ENCODE measurements at regions not wholly inside any gene's neighbourhood (a gene's known extent, or its start where the extent isn't known, plus 50 kb on each side); places are given as distances from the start of the nearest gene placed in this dataset.

- no peak for TF ChIP-seq CTCF (IDR thresholded peaks at IDR 0.05; ENCODE audit: low read depth, low read length, poor library complexity, severe bottlenecking)
- TF ChIP-seq EZH2phosphoT487 (IDR thresholded peaks at IDR 0.05; ENCODE audit: borderline replicate concordance, low read length), result no peak
Observed at GRCh38 chr15:92819278-92820235, 80.6 kb upstream of the CHD2 start.

All from DOHH2 (cell line).